GM23248 (cell line): ENCODE measurements at regions not wholly inside any gene's neighbourhood (a gene's known extent, or its start where the extent isn't known, plus 50 kb on each side); places are given as distances from the start of the nearest gene placed in this dataset.

ENCODE experiments used
- EZH2 ChIP-seq: fragments of 200-600 bp; sonication (generic); IDR thresholded peaks from 2 replicates; pipeline ENCODE4 v1.6.1; 2018; ENCODE audit warnings: antibody characterized with exemption, mild to moderate bottlenecking; ENCODE audit not compliant: insufficient read depth, poor library complexity, severe bottlenecking
- EZH2phosphoT487 ChIP-seq: fragments of 200-600 bp; sonication (generic); IDR thresholded peaks from 2 replicates; pipeline ENCODE4 v1.6.1; 2018; ENCODE audit warnings: antibody characterized with exemption, moderate library complexity, mild to moderate bottlenecking, low read depth; ENCODE audit not compliant: insufficient read depth

DNA sequence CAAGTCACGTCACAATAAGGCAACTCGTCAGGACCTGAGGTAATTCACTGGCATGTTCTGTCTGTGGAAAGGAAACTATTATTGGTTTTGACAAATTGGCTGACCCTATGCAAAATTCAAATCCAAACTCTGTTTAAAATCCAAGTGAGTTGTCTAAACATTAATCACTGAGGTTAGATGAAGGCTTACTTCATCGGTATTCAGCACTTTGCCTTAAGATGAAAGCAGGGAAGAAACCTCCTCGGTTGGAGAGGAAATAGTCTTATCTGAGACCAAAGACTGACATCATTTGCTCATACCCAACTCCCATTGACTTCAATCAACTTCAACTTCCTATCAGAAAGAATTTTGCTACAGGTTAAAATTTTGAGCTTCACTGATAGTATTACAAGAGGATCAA is 355.1 kb upstream of the MBL2 start:
- TF ChIP-seq EZH2 (no peak), EZH2phosphoT487 (no peak)
